ENCODE measurements at regions not wholly inside any gene's neighbourhood (a gene's known extent, or its start where the extent isn't known, plus 50 kb on each side); places are given as distances from the start of the nearest gene placed in this dataset.

GRCh38 chrX:39416547-39417260, 615.4 kb downstream of the MID1IP1 start:
- no peaks in the 10 kb centered on the region for H3K9me3 Mint-ChIP-seq (ENCODE audit: low read depth, unreplicated experiment)
- intact Hi-C loops (cut with micrococcal nuclease; ENCODE audit: unreplicated experiment) = no loop called here
- no TSS peak for BruUV-seq (replicated peaks)
- no peaks in the 10 kb centered on the region for H3K36me3 Mint-ChIP-seq (ENCODE audit: insufficient read depth, unreplicated experiment)
- H3K4me3 Mint-ChIP-seq (ENCODE audit: low read depth, unreplicated experiment) = no peak overlapping the region
- no peaks in the 10 kb centered on the region for H3K4me1 Mint-ChIP-seq (ENCODE audit: low read depth, unreplicated experiment)
- CTCF ChIA-PET = no interaction called here
- H3K27me3 Mint-ChIP-seq (ENCODE audit: unreplicated experiment) = peaks cover 54% of the 10 kb centered on the region
- DNase-seq = no peak
- no peak overlapping the region for H3K27ac Mint-ChIP-seq (ENCODE audit: unreplicated experiment)
- TF ChIP-seq, protein P1, sequence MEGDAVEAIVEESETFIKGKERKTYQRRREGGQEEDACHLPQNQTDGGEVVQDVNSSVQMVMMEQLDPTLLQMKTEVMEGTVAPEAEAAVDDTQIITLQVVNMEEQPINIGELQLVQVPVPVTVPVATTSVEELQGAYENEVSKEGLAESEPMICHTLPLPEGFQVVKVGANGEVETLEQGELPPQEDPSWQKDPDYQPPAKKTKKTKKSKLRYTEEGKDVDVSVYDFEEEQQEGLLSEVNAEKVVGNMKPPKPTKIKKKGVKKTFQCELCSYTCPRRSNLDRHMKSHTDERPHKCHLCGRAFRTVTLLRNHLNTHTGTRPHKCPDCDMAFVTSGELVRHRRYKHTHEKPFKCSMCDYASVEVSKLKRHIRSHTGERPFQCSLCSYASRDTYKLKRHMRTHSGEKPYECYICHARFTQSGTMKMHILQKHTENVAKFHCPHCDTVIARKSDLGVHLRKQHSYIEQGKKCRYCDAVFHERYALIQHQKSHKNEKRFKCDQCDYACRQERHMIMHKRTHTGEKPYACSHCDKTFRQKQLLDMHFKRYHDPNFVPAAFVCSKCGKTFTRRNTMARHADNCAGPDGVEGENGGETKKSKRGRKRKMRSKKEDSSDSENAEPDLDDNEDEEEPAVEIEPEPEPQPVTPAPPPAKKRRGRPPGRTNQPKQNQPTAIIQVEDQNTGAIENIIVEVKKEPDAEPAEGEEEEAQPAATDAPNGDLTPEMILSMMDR (IDR thresholded peaks at IDR 0.05; ENCODE audit: unreplicated experiment) = no peak

DNA sequence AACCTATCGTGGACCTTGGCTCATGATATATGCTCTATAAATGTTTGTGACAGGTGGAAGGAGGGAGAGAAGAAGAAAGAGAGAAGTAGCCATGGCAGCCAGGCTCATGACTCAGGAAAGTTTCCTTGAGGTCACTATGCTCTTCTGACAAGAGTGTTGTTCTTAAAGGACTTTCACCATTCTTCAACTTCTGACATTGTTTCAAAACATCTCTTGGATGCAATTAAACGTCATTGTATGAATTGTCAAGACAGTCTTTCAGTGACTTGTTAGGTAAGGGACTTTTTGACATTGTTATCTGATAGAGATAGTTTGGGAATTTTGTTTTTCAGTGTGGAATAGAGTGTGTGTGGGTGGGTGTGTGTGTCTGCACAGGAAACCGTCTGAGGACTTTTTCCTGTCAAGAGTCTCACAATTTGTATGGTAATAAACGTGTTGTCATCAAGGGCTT, 617.0 kb downstream of the MID1IP1 start:
- TF ChIP-seq, protein P1 (IDR thresholded peaks at IDR 0.05; ENCODE audit: unreplicated experiment) = no peak
- Mint-ChIP-seq H3K9me3 (ENCODE audit: low read depth, unreplicated experiment) (no peaks in the 10 kb centered on the region), H3K36me3 (ENCODE audit: insufficient read depth, unreplicated experiment) (no peaks in the 10 kb centered on the region), H3K4me1 (ENCODE audit: low read depth, unreplicated experiment) (no peaks in the 10 kb centered on the region), H3K27ac (ENCODE audit: unreplicated experiment) (no peak overlapping the region), H3K4me3 (ENCODE audit: low read depth, unreplicated experiment) (no peak overlapping the region), H3K27me3 (ENCODE audit: unreplicated experiment) (peaks cover 38% of the 10 kb centered on the region)
- intact Hi-C loops (cut with micrococcal nuclease; ENCODE audit: unreplicated experiment) = no loop called here
- CTCF ChIA-PET = no interaction called here
- no TSS peak for BruUV-seq (replicated peaks)
- DNase-seq = no peak

- Mint-ChIP-seq H3K27ac (ENCODE audit: unreplicated experiment) (no peak overlapping the region), H3K27me3 (ENCODE audit: unreplicated experiment) (peaks cover 31% of the 10 kb centered on the region), H3K4me1 (ENCODE audit: low read depth, unreplicated experiment) (no peaks in the 10 kb centered on the region), H3K4me3 (ENCODE audit: low read depth, unreplicated experiment) (no peak overlapping the region), H3K36me3 (ENCODE audit: insufficient read depth, unreplicated experiment) (no peaks in the 10 kb centered on the region), H3K9me3 (ENCODE audit: low read depth, unreplicated experiment) (no peaks in the 10 kb centered on the region)
- CTCF ChIA-PET = no interaction called here
- intact Hi-C loops (cut with micrococcal nuclease; ENCODE audit: unreplicated experiment) = no loop called here
- TF ChIP-seq, protein P1 (IDR thresholded peaks at IDR 0.05; ENCODE audit: unreplicated experiment) = no peak
- BruUV-seq (replicated peaks) = no TSS peak
- DNase-seq = no peak
Observed at GRCh38 chrX:39418731-39419638, 617.7 kb downstream of the MID1IP1 start.

DNA sequence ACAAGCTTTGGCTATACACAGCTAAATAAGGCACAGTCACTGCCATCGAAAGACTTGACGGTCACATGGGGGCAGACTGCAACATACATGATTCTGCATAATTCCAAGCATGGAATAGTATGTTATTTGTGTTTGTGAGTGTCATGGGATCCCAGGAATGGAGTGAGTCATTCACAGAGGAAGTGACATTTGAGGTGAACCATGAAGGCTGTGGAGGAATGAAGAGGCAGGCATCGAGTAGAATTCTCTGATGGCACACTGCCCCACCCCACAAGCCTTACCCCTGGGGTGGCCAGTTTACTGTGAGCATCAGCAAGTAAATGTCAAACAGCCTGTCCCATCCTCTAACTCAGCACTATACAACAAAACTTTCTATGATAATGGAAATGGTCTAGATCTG, 619.7 kb downstream of the MID1IP1 start:
- Mint-ChIP-seq H3K36me3 (ENCODE audit: insufficient read depth, unreplicated experiment) (no peaks in the 10 kb centered on the region), H3K4me1 (ENCODE audit: low read depth, unreplicated experiment) (no peaks in the 10 kb centered on the region), H3K9me3 (ENCODE audit: low read depth, unreplicated experiment) (no peaks in the 10 kb centered on the region), H3K4me3 (ENCODE audit: low read depth, unreplicated experiment) (no peak overlapping the region), H3K27ac (ENCODE audit: unreplicated experiment) (no peak overlapping the region), H3K27me3 (ENCODE audit: unreplicated experiment) (peaks cover 26% of the 10 kb centered on the region)
- intact Hi-C loops (cut with micrococcal nuclease; ENCODE audit: unreplicated experiment) = no loop called here
- BruUV-seq (replicated peaks) = no TSS peak
- TF ChIP-seq, protein P1 (IDR thresholded peaks at IDR 0.05; ENCODE audit: unreplicated experiment) = no peak
- no peak for DNase-seq
- CTCF ChIA-PET = no interaction called here

All from Calu3 (cell line).